ENCODE measurements at regions not wholly inside any gene's neighbourhood (a gene's known extent, or its start where the extent isn't known, plus 50 kb on each side); places are given as distances from the start of the nearest gene placed in this dataset.
A peak's percentile ranks its signal among the peaks of the same experiment; 100 is the strongest.
"Not testable (repeated sequence)": the region's sequence is repeated elsewhere in the genome, so short reads cannot be mapped to it uniquely, and the experiment has no call there.

DNA sequence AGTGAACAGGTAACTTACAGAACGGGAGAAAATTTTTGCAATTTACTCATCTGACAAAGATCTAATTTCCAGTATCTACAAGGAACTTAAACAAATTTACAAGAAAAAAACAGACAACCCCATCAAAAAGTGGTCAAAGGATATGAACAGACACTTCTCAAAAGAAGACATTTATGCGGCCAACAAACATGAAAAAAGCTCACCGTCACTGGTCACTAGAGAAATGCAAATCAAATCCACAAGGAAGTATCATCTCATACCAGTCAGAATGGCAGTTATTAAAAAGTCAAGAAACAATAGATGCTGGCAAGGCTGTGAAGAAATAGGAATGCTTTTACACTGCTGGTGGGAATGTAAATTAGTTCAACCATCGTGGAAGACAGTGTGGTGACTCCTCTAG is 100.5 kb upstream of the GRIN3A start:
- DNase-seq: not testable (repeated sequence)

DNA sequence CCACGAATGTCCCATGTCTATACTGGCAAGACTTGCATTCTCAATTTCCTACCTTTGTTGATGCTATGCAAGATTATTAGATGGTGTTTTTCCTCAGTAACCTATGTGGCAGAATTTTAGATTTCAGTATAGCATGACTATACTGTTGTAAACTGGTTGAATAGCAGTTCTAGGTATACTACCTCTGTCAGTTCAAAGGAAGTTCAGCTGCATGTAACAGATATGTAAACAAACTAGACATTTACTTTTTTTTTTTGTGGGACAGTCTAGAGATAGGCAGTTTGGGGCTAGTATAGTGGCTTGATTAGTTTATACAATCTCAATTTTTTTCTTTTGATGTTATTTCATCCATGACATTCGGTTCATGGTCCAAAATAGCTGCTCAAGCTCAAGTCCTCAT is 97.6 kb upstream of the GRIN3A start:
- no peak for DNase-seq

DNA sequence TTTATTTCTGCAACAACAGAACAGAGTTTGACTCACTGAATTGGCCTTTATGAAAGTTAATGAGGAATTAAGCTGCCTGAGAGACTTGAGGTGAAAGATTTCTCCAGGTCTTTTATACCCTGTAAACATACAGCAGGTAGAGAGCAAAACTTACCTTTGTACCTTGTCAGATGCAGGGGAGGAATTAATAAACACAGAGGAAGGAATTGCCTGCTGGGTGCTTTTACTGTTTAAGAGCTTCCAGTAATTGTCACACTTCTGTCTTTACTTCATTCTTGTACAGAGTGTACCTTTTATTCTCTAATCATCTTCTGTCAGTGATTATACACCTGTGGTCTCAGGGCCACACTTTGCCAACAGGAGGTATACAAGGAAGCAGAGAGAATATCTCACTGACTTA is 94.0 kb upstream of the GRIN3A start:
- no peak for DNase-seq

DNA sequence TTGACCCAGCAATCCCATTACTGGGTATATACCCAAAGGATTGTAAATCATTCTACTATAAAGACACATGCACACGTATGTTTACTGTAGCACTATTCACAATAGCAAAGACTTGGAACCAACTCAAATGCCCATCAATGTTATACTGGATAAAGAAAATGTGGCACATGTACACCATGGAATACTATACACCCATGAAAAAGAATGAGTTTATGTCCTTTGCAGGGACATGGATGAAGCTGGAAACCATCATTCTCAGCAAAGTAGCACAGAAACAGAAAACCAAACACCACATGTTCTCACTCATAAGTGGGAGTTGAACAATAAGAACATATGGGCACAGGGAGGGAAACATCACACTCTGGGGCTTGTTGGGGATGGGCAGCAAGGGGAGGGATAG is 83.0 kb upstream of the GRIN3A start:
- not testable (repeated sequence) for DNase-seq

DNA sequence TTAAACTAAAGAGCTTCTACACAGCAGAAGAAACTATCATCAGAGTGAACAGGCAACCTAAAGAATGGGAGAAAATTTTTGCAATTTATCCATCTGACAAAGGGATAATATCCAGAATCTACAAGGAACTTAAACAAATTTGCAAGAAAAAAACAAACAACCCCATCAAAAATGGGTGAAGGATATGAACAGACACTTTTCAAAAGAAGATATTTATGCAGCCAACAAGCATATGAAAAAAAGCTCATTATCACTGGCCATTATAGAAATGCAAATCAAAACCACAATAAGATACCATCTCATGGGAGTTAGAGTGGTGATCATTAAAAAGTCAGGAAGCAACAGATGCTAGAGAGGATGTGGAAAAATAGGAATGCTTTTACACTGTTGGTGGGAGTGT is 82.5 kb upstream of the GRIN3A start:
- not testable (repeated sequence) for DNase-seq

DNA sequence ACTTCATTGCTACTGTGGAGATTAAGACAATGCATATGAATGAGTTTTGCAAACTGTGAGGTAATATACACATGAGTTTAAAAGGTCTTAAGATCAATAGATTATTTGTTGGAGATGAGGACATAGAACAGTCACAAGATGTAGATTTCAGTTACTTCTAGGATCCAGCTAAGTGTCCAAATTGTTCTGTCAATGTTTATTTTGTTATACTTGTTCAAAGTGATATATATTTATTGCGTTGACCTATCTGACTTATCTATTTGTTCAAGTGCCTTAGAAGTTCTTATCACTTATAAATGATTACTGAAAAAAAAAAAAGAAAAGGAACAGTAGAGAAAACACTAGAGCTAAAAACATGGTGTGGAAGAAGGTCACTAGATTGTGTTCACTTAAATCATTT is 75.6 kb upstream of the GRIN3A start:
- no peak for DNase-seq

DNA sequence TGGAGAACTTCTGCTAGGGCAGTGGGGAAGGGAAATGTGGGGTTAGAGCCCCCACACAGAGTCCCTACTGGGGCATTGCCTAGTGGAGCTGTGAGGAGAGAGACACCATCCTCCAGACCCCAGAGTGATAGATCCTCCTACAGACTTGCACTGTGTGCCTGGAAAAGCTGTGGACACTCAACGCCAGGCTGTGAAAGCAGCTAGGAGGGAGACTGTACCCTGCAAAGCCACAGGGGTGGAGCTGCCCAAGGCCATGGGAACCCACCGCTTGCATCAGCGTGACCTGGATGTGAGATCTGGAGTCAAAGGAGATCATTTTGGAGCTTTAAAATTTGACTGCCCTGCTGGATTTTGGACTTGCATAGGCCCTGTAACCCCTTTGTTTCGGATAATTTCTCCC is 69.4 kb upstream of the GRIN3A start:
- DNase-seq: not testable (repeated sequence)

DNA sequence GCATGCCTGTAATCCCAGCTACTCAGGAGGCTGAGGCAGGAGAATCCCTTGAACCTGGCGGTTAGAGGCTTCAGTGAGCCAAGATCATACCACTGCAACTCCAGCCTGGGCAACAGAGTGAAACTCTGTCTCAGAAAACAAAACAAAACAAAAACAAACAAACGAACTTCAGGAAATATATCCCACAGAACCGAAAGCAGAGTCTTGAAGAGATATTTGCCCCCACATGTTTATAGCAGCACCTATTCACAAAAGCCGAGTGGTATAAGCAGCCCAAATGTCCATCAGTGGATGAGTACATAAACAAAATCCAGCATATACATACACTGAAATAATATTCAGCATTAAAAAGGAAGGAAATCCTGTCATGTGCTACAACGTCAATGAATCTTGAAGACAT is 57.6 kb upstream of the GRIN3A start:
- no peak for DNase-seq

DNA sequence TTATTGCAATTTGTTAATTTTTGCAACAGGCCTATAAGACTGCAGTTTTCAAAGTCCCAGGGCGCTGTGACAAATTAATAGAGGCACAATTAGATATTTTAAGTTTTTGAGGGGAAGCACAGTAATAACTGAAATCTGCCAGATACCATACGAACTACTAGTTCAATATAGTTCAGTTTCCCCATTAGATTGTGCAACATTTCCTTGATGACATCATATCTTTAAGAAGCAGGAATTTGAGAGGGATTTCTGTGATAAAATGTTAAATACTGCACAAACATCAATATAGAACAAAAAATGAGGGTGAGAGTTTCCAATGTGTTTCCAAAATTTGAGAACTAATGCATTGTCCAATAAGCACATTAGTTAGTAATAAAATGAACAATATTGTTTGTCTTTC is 56.7 kb upstream of the GRIN3A start:
- no peak for DNase-seq

DNA sequence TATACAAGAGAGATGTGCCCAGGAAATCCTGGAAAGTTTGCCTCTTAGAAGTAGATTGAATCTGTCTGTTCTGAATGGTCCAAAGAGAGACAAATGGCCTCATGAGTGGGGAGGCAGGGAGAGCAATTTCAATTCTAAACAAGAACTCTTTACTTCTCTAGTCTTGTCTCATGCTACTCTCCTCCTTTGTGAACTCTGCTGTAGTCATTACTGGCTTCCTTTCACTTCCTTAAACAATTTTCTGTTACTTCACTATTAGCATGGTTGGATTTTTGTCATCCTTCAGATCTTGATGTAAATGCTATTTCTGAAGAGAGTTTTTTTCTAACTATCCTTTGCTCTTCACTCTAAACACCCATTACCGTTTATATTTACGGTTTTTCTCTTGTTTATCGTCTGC is 54.0 kb upstream of the GRIN3A start:
- no peak for DNase-seq

DNA sequence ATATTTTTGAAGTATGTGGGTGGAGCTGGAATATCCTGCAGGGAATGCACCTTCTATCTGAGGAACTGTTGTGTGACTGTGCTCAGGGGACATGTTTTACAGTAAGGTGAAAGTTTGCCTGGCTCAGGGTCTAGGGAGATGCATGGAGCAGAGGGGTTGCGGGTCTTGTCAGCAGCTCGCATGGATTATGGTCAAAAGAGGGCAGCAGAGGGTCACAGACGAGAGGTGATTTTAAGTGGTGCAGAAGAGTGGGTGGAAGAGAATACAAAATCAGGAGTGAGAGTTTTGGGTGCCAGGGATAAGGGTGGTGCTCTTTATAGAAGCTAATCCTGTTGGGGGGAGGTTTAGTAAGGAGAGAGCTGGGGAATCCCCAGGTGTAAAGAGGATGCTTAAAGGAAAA is 53.5 kb upstream of the GRIN3A start:
- peak; percentile 33 for DNase-seq

DNA sequence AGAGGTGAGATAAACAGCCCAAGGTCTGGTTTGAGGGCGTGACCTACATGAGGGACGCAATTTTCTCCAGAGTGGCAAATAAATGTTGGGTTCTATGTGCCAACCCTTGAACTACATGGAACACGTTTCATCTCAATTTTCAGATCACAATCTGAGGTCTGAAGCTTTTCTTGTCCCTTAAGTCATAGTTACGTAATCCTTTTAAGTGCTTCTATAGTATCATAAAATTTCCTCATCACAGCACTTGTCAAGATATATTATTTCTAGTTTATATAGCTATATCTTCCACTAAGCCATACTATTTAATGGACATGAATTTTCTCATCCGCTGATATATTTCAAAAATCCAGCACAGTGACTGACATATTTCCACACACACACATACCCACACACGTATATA is 53.1 kb upstream of the GRIN3A start:
- DNase-seq: no peak
